Peyer's patch (tissue), 4 donors: ENCODE measurements at regions not wholly inside any gene's neighbourhood (a gene's known extent, or its start where the extent isn't known, plus 50 kb on each side); places are given as distances from the start of the nearest gene placed in this dataset.
"Not testable (repeated sequence)": the region's sequence is repeated elsewhere in the genome, so short reads cannot be mapped to it uniquely, and the experiment has no call there.

ENCODE experiments used
- DNase-seq, 3 donors: peaks; one replicate each; pipeline ENCODE4 v3.0.0-alpha.2; 2017 to 2019
- H3K27ac ChIP-seq, 4 donors: fragments of 200-600 bp; sonication (generic); one replicate each; pipeline ENCODE4 v1.5.1; 2016 to 2019
- H3K27me3 ChIP-seq, 2 donors: fragments of 200-600 bp; sonication (generic); one replicate each; pipeline ENCODE4 v1.5.1; 2019
- H3K36me3 ChIP-seq, 3 donors: fragments of 200-600 bp; sonication (generic); one replicate each; pipeline ENCODE4 v1.5.1; 2016 to 2019
- H3K4me1 ChIP-seq, 4 donors: fragments of 200-600 bp; sonication (generic); one replicate each; pipeline ENCODE4 v1.5.1; 2016 to 2019
- H3K4me3 ChIP-seq, 4 donors: fragments of 200-600 bp; sonication (generic); 1 replicate in 3 of 4; 2 replicates in 1 of 4; pipeline ENCODE4 v1.5.1; 2016 to 2019; ENCODE audit warnings: mild to moderate bottlenecking in 1 of 4
- H3K9me3 ChIP-seq, 4 donors: fragments of 200-600 bp; sonication (generic); one replicate each; pipeline ENCODE4 v1.5.1; 2016 to 2019; ENCODE audit warnings: mild to moderate bottlenecking in 1 of 4
- POLR2A ChIP-seq, 2 donors: fragments of 450-650 bp; IDR thresholded peaks; one replicate each; pipeline ENCODE4 v1.5.1; 2017; ENCODE audit warnings: antibody characterized with exemption in 2 of 2, mild to moderate bottlenecking in 2 of 2, moderate library complexity in 2 of 2
- TF ChIP-seq, protein P1 (sequence below), 6 experiments: fragments of 450-650 bp in 4 of 6; fragments of 200-600 bp in 2 of 6; sonication (generic) in 1 of 6; IDR thresholded peaks; one replicate each; pipeline ENCODE4 v1.5.1; 2017 to 2019; ENCODE audit warnings: antibody characterized with exemption in 6 of 6, mild to moderate bottlenecking in 3 of 6, moderate library complexity in 1 of 6

GRCh38 chr9:82134010-82134409 lies 145.4 kb downstream of the SPATA31D1 start:
- Histone ChIP-seq H3K27ac (no peak overlapping the region), H3K9me3 (no peaks in the 10 kb centered on the region), H3K4me1 (no peaks in the 10 kb centered on the region), H3K27me3 (no peaks in the 10 kb centered on the region), H3K36me3 (no peaks in the 10 kb centered on the region), H3K4me3 (no peak overlapping the region)
- no peak for TF ChIP-seq POLR2A (IDR thresholded peaks at IDR 0.05)
- TF ChIP-seq, protein P1, sequence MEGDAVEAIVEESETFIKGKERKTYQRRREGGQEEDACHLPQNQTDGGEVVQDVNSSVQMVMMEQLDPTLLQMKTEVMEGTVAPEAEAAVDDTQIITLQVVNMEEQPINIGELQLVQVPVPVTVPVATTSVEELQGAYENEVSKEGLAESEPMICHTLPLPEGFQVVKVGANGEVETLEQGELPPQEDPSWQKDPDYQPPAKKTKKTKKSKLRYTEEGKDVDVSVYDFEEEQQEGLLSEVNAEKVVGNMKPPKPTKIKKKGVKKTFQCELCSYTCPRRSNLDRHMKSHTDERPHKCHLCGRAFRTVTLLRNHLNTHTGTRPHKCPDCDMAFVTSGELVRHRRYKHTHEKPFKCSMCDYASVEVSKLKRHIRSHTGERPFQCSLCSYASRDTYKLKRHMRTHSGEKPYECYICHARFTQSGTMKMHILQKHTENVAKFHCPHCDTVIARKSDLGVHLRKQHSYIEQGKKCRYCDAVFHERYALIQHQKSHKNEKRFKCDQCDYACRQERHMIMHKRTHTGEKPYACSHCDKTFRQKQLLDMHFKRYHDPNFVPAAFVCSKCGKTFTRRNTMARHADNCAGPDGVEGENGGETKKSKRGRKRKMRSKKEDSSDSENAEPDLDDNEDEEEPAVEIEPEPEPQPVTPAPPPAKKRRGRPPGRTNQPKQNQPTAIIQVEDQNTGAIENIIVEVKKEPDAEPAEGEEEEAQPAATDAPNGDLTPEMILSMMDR (IDR thresholded peaks at IDR 0.05), result no peak
- DNase-seq, result no peak

DNA sequence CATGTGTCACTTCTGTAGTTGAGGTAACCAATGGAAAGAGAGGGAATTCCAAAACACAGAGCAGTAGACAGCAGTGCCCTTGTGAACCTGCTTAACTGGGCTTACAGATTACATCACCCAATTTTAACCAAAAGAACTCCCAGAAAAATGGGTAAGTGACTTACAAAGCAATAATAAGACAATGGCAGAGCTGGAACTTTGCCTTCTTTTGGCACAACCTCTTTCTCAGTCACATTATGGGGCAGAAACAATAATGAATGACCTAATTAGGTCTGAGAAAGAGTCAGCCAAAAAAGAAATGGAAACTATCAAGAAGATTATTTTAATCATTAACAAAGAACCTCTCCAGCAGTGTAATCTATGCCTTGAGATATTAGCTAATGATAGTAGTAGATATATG lies 146.5 kb downstream of the SPATA31D1 start:
- Histone ChIP-seq H3K27ac (no peak overlapping the region), H3K36me3 (no peaks in the 10 kb centered on the region), H3K27me3 (no peaks in the 10 kb centered on the region), H3K9me3 (no peaks in the 10 kb centered on the region), H3K4me1 (no peaks in the 10 kb centered on the region), H3K4me3 (no peak overlapping the region)
- TF ChIP-seq, protein P1 (IDR thresholded peaks at IDR 0.05), result no peak
- TF ChIP-seq POLR2A (IDR thresholded peaks at IDR 0.05), result no peak
- DNase-seq, result no peak

DNA sequence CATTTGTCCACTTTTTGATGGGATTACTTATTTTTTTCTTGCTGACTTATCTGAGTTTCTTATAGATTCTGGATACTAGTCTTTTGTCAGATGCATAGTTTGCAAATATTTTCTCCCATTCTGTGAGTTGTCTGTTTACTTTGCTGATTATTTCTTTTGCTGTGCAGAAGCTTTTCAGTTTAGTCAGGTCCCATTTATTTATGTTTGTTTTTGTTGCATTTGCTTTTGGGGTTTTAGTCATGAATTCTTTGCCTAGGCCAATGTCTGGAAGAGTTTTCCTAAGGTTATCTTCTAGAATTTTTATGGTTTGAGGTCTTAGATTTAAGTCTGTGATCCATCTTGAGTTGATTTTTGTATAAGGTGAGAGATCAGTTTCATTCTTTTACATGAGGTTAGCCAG lies 149.5 kb downstream of the SPATA31D1 start:
- H3K27me3 ChIP-seq, H3K4me3 ChIP-seq, DNase-seq, H3K9me3 ChIP-seq, H3K4me1 ChIP-seq, H3K27ac ChIP-seq, H3K36me3 ChIP-seq: not testable (repeated sequence)

DNA sequence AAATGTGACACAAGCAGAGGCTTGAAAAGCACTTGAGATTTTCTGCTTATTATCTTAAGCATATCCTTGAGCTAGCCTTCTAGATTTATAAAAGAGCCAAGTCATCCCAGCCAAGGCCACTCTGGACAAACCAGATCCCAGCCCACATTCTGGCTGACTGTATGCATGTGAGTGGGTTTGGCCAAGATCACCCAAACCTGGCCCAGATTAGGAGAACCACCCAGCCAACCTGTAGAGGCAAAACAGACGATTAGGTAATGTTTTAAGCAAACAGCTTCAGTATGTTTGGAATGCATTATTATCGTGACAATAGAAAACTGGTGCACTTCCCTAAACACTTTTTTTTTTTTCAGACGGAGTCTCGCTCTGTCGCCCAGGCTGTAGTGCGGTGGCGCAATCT lies 151.9 kb downstream of the SPATA31D1 start:
- Histone ChIP-seq H3K4me3 (no peak overlapping the region), H3K36me3 (no peaks in the 10 kb centered on the region), H3K9me3 (no peaks in the 10 kb centered on the region), H3K27me3 (no peaks in the 10 kb centered on the region), H3K27ac (no peak overlapping the region), H3K4me1 (no peaks in the 10 kb centered on the region)
- DNase-seq, result no peak
- TF ChIP-seq, protein P1 (IDR thresholded peaks at IDR 0.05), result no peak
- TF ChIP-seq POLR2A (IDR thresholded peaks at IDR 0.05), result no peak

DNA sequence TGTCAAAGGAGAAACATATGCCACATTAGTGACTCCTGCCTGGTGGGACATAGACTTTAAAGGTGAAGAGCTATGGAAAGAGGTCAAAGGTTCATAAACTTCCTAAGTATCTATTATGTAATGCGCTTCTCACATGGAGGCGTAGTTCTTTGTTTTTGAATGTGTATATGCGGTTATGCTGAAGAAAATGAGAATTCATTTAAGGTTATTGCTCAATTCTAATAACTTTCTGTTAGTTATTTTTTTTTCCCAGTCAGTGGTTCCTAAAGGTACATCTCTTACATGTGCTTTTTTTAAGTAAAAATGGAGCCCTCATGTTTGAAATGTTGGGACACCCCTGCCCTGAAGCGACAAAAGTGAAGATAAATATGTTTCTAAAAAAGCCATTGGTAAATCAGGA lies 156.2 kb downstream of the SPATA31D1 start:
- Histone ChIP-seq H3K9me3 (no peaks in the 10 kb centered on the region), H3K27me3 (no peaks in the 10 kb centered on the region), H3K4me1 (no peaks in the 10 kb centered on the region), H3K4me3 (no peak overlapping the region), H3K36me3 (no peaks in the 10 kb centered on the region), H3K27ac (no peak overlapping the region)
- TF ChIP-seq, protein P1 (IDR thresholded peaks at IDR 0.05), result no peak
- TF ChIP-seq POLR2A (IDR thresholded peaks at IDR 0.05), result no peak
- no peak for DNase-seq

GRCh38 chr9:82146677-82147076 lies 158.1 kb downstream of the SPATA31D1 start:
- TF ChIP-seq, protein P1 (IDR thresholded peaks at IDR 0.05), result no peak
- TF ChIP-seq POLR2A (IDR thresholded peaks at IDR 0.05), result no peak
- Histone ChIP-seq H3K4me3 (no peak overlapping the region), H3K27me3 (no peaks in the 10 kb centered on the region), H3K36me3 (no peaks in the 10 kb centered on the region), H3K9me3 (no peaks in the 10 kb centered on the region), H3K27ac (no peak overlapping the region), H3K4me1 (no peaks in the 10 kb centered on the region)
- no peak for DNase-seq
